Activated CD8-positive, alpha-beta T cell treated with anti-CD3 and anti-CD28 coated beads, Interleukin-2, amount 10 ng/mL, durations not matched to agents 7 days and 5 days (primary cell): ENCODE measurements at regions not wholly inside any gene's neighbourhood (a gene's known extent, or its start where the extent isn't known, plus 50 kb on each side); places are given as distances from the start of the nearest gene placed in this dataset.

Experiments
- ATAC-seq: fragments of 150-1000 bp; cut with Tn5 transposase; one replicate; pipeline ENCODE4 v1.10.0; 2021; ENCODE audit warnings: moderate library complexity
- CTCF ChIA-PET: fragments of 350-600 bp; sonication (Branson Sonifier 250); formaldehyde crosslinking; loops from one replicate; lab custom pipeline; 2021; ENCODE audit warnings: antibody characterized with exemption; lab: Charles Lee
- POLR2A ChIA-PET: fragments of 350-600 bp; sonication (Branson Sonifier 250); formaldehyde crosslinking; loops from one replicate; lab custom pipeline; 2021; ENCODE audit warnings: antibody characterized with exemption; lab: Charles Lee
- DNase-seq: peaks from one replicate; pipeline ENCODE4 v3.0.0-alpha.2; 2020
- H3K27ac Mint-ChIP-seq: one replicate; pipeline ENCODE4 v1.8.0; 2021; ENCODE audit warnings: mild to moderate bottlenecking, mixed read lengths
- H3K27me3 Mint-ChIP-seq: one replicate; pipeline ENCODE4 v1.8.0; 2021; ENCODE audit warnings: low read depth, mixed read lengths
- H3K36me3 Mint-ChIP-seq: one replicate; pipeline ENCODE4 v1.8.0; 2021; ENCODE audit warnings: low read depth, mixed read lengths
- H3K4me1 Mint-ChIP-seq: one replicate; pipeline ENCODE4 v1.8.0; 2021; ENCODE audit warnings: low read depth, mixed read lengths
- H3K4me3 Mint-ChIP-seq: one replicate; pipeline ENCODE4 v1.8.0; 2021; ENCODE audit warnings: mild to moderate bottlenecking, mixed read lengths
- H3K9me3 Mint-ChIP-seq: one replicate; pipeline ENCODE4 v1.8.0; 2022; ENCODE audit warnings: mixed read lengths; ENCODE audit not compliant: insufficient read depth

GRCh38 chr2:39942950-39943349, 163.9 kb upstream of the THUMPD2 start:
- no peak for ATAC-seq
- Mint-ChIP-seq H3K9me3 (peaks cover 6% of the 10 kb centered on the region), H3K27ac (no peak overlapping the region), H3K4me3 (no peak overlapping the region), H3K4me1 (peaks cover 37% of the 10 kb centered on the region), H3K27me3 (no peaks in the 10 kb centered on the region), H3K36me3 (peaks cover 21% of the 10 kb centered on the region)
- DNase-seq: no peak
- ChIA-PET POLR2A (no interaction called here), CTCF (no interaction called here)

- ChIA-PET POLR2A (no interaction called here), CTCF (no interaction called here)
- DNase-seq (no peak), ATAC-seq (peak; percentile 33)
- Mint-ChIP-seq H3K4me3 (peak overlapping the region; percentile 6), H3K9me3 (peaks cover 6% of the 10 kb centered on the region), H3K4me1 (peaks cover 45% of the 10 kb centered on the region), H3K27me3 (no peaks in the 10 kb centered on the region), H3K36me3 (peaks cover 27% of the 10 kb centered on the region), H3K27ac (peak overlapping the region; percentile 90)
Measured at GRCh38 chr2:39938035-39938835, 159.2 kb upstream of the THUMPD2 start.

DNA sequence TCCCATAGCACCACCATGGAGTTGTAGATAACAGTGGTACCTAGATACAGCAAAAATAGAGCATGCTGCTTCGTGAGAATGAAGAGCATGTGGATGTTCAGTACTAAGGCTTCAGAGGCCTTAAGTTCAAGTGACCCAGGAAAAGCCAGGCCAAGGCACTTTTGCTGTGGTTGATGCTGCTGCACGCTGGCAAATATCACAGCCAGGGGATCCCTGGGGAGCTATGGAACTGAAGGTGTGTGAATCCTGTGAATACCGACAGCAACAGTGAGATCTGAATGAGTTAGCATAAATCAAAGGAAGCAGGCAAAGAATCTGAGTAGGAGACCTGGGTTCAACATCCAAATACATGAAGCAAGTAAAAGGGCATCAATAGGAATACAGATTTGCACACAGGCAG, 158.6 kb upstream of the THUMPD2 start:
- peak overlapping the region; percentile 6 for H3K4me3 Mint-ChIP-seq
- ATAC-seq (no peak), DNase-seq (no peak)
- H3K36me3 Mint-ChIP-seq: peaks cover 24% of the 10 kb centered on the region
- POLR2A ChIA-PET: no interaction called here
- H3K27me3 Mint-ChIP-seq: no peaks in the 10 kb centered on the region
- peaks cover 6% of the 10 kb centered on the region for H3K9me3 Mint-ChIP-seq
- CTCF ChIA-PET: no interaction called here
- H3K27ac Mint-ChIP-seq: peak overlapping the region; percentile 90
- H3K4me1 Mint-ChIP-seq: peaks cover 41% of the 10 kb centered on the region

DNA sequence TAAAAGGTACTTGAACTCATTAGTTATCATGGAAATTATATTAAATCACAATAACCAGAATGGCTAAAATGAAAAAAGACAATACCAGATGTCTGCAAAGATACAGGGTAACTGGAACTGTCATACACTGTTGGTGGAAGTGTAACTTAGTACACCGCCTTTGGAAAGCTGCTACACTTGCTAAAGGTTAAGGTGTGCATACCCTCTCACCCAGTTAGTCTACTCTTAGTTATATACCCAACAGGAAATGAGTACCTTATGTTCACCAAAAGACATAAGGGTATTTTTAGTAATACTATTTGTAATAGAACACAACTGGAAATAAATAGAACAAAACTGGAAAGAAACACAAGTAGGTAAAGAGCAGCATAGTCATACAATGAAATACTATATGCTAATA, 155.8 kb upstream of the THUMPD2 start:
- Mint-ChIP-seq H3K36me3 (peaks cover 29% of the 10 kb centered on the region), H3K27ac (no peak overlapping the region), H3K4me3 (no peak overlapping the region), H3K27me3 (no peaks in the 10 kb centered on the region), H3K4me1 (peaks cover 33% of the 10 kb centered on the region), H3K9me3 (no peaks in the 10 kb centered on the region)
- CTCF ChIA-PET: no interaction called here
- no peak for ATAC-seq
- POLR2A ChIA-PET: no interaction called here
- no peak for DNase-seq

GRCh38 chr2:39933196-39933595, 154.1 kb upstream of the THUMPD2 start:
- Mint-ChIP-seq H3K9me3 (no peaks in the 10 kb centered on the region), H3K4me1 (peaks cover 17% of the 10 kb centered on the region), H3K4me3 (no peak overlapping the region), H3K36me3 (peaks cover 29% of the 10 kb centered on the region), H3K27me3 (no peaks in the 10 kb centered on the region), H3K27ac (no peak overlapping the region)
- no peak for ATAC-seq
- no peak for DNase-seq
- ChIA-PET CTCF (interaction anchor here (1.1 kb wide), 1 partner anchor 20 kb away, joined by 3 read pairs; no protein-coding TSS in a partner anchor), POLR2A (no interaction called here)

GRCh38 chr2:39932198-39932597, 153.1 kb upstream of the THUMPD2 start:
- POLR2A ChIA-PET: no interaction called here
- no peaks in the 10 kb centered on the region for H3K27me3 Mint-ChIP-seq
- DNase-seq: no peak
- CTCF ChIA-PET: interaction anchor here (1.1 kb wide), 1 partner anchor 19 kb away, joined by 3 read pairs; no protein-coding TSS in a partner anchor
- H3K4me3 Mint-ChIP-seq: no peak overlapping the region
- no peak overlapping the region for H3K27ac Mint-ChIP-seq
- no peaks in the 10 kb centered on the region for H3K9me3 Mint-ChIP-seq
- H3K36me3 Mint-ChIP-seq: peaks cover 29% of the 10 kb centered on the region
- ATAC-seq: no peak
- peaks cover 8% of the 10 kb centered on the region for H3K4me1 Mint-ChIP-seq

DNA sequence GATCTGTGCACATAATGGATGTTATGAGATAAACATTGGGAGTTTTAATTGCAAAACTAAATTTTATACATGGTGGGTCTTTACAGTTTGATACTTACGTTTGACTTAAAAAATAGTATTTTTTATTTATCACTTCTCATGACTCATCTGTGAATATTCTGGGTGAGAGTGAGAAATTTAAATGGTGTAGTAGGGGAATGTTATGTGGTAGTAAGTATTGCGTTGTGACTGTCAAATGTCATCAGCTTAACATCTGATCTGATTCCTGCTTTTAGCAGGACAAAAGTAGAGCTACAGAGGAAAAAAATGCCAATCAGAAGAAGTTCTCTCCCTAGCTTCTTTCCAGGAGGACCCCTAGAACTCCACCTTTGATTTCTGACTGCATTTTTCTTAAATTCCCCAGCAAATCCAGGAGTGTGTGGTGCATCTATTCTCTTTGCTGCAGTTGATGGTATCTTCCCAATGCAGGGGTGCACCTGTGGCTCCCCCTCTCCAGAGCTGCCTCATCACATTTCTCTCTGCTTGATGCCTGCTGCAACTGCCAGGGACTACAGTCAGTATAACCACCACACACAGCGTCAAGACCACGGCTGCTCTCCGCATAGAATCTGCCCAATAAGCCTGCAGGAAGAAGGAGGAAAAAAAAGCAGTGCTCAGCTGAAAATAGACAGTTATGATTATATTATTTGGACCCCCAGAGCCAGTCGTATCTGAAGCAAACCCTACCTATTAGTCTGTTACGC, 151.3 kb upstream of the THUMPD2 start:
- Mint-ChIP-seq H3K4me1 (no peaks in the 10 kb centered on the region), H3K4me3 (no peak overlapping the region), H3K9me3 (no peaks in the 10 kb centered on the region), H3K27ac (no peak overlapping the region), H3K36me3 (peaks cover 23% of the 10 kb centered on the region), H3K27me3 (no peaks in the 10 kb centered on the region)
- DNase-seq (no peak), ATAC-seq (no peak)
- CTCF ChIA-PET: interaction anchor here (1.7 kb wide), 1 partner anchor 17 kb away, joined by 5 read pairs; no protein-coding TSS in a partner anchor
- POLR2A ChIA-PET: no interaction called here

DNA sequence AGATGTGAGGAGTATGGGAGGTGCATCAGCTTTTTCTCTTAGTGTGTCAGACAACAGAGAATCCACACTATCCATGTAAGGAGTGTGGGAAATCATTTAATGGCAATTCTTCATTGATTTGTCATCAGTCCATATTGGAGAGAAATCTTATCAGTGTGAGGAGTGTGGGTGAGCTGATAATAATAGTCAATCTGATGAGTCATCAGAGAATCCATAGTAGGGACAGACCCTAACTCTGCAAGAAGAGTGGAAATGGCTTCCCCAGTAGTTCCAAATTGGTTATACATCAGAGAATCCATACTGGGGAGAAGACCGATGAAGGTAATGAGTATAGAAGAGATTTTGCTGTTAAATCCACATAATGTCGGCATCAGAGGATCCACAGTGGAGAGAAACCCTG, 150.5 kb upstream of the THUMPD2 start:
- POLR2A ChIA-PET: no interaction called here
- no peak overlapping the region for H3K4me3 Mint-ChIP-seq
- H3K27ac Mint-ChIP-seq: no peak overlapping the region
- ATAC-seq: no peak
- no peaks in the 10 kb centered on the region for H3K27me3 Mint-ChIP-seq
- H3K36me3 Mint-ChIP-seq: peaks cover 23% of the 10 kb centered on the region
- H3K4me1 Mint-ChIP-seq: no peaks in the 10 kb centered on the region
- H3K9me3 Mint-ChIP-seq: no peaks in the 10 kb centered on the region
- no peak for DNase-seq
- CTCF ChIA-PET: interaction anchor here (1.7 kb wide), 1 partner anchor 16 kb away, joined by 5 read pairs; no protein-coding TSS in a partner anchor

DNA sequence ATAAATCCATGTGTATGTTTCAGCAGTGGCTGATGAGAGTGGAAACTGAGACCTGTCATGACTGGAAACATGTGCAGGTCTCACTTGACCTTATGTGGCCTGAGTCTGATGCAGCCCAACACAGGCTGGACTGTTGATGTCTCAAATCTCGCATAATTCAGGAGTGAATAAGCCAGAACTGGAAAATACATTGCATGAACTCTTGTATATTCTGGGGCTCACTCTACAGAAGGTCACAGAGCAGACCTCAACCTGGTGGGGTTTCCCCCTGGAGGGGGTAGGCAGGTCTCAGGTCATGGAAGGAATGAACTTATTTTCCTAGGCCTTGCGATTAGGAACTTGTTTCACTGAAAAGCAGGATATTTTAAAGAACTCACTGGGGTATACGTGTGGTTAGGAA, 146.3 kb upstream of the THUMPD2 start:
- Mint-ChIP-seq H3K27ac (no peak overlapping the region), H3K4me1 (peaks cover 19% of the 10 kb centered on the region), H3K4me3 (no peak overlapping the region), H3K27me3 (no peaks in the 10 kb centered on the region), H3K9me3 (no peaks in the 10 kb centered on the region), H3K36me3 (peaks cover 10% of the 10 kb centered on the region)
- no peak for DNase-seq
- ChIA-PET POLR2A (no interaction called here), CTCF (no interaction called here)
- ATAC-seq: no peak

GRCh38 chr2:39923455-39923854, 144.4 kb upstream of the THUMPD2 start:
- POLR2A ChIA-PET: no interaction called here
- CTCF ChIA-PET: interaction anchor here (0.7 to 1.4 kb wide), 2 partner anchors 9 to 10 kb away, joined by 3 read pairs; no protein-coding TSS in a partner anchor
- H3K4me3 Mint-ChIP-seq: no peak overlapping the region

DNA sequence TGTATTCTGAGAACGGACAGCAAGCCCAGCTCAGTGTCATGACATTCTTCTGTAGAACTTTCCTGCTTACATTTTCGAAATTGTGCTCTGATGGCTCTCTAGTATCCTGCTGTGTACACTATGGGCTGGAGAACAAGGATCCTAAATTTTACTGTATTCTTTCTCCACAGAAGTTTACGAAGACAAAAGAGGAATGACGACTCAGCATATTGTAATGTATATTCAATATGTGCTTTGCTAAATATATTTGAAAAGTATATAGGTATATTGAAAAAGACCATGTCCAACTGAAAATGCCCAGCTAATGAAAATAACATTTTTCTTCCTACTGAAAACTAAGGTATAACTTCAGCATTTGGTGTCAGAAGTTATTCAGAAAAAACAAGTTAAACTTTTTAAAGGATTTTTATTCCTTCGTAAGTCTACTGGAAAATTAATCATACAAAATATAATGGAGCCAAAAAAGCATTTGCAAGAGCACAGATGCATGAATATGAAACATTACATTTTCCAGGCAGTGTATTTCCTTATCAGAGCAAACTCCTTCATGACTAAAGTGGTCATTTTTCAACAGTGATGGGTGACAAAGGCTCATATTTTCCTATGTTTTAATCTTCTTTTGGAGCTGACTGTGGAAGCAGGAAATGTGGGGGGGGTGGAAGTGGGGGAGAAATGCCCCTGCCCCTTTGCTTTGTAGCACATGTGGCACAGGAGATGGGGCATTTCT, 143.8 kb upstream of the THUMPD2 start:
- H3K36me3 Mint-ChIP-seq: peaks cover 5% of the 10 kb centered on the region
- ATAC-seq (no peak), DNase-seq (no peak)
- H3K4me3 Mint-ChIP-seq: no peak overlapping the region
- POLR2A ChIA-PET: no interaction called here
- H3K27me3 Mint-ChIP-seq: no peaks in the 10 kb centered on the region
- no peaks in the 10 kb centered on the region for H3K9me3 Mint-ChIP-seq
- CTCF ChIA-PET: interaction anchor here (1.0 to 1.6 kb wide), 3 partner anchors 9 to 322 kb away, joined by 3 to 6 read pairs (median 3); no protein-coding TSS in a partner anchor
- no peak overlapping the region for H3K27ac Mint-ChIP-seq
- peaks cover 44% of the 10 kb centered on the region for H3K4me1 Mint-ChIP-seq

More at GRCh38 chr2:39923455-39923854, 144.4 kb upstream of the THUMPD2 start:
- H3K36me3 Mint-ChIP-seq: peaks cover 5% of the 10 kb centered on the region
- peaks cover 37% of the 10 kb centered on the region for H3K4me1 Mint-ChIP-seq
- no peaks in the 10 kb centered on the region for H3K9me3 Mint-ChIP-seq
- no peak for DNase-seq
- no peaks in the 10 kb centered on the region for H3K27me3 Mint-ChIP-seq
- ATAC-seq: no peak
- H3K27ac Mint-ChIP-seq: no peak overlapping the region
